WERI-Rb-1 (cell line): ENCODE measurements at regions not wholly inside any gene's neighbourhood (a gene's known extent, or its start where the extent isn't known, plus 50 kb on each side); places are given as distances from the start of the nearest gene placed in this dataset.

Experiments
- DNase-seq: peaks from one replicate; pipeline ENCODE4 v3.0.0-alpha.2; 2020
- H3K27ac ChIP-seq: fragments of 250-450 bp; sonication (Bioruptor Pico); 2 replicates; pipeline ENCODE4 v1.5.1; 2020; ENCODE audit warnings: mild to moderate bottlenecking, moderate library complexity
- H3K27me3 ChIP-seq: fragments of 250-450 bp; sonication (Bioruptor Pico); 2 replicates; pipeline ENCODE4 v1.5.1; 2021; ENCODE audit warnings: mild to moderate bottlenecking, low read depth, moderate library complexity; ENCODE audit not compliant: insufficient read depth, severe bottlenecking
- H3K36me3 ChIP-seq: fragments of 250-450 bp; sonication (Bioruptor Pico); 2 replicates; pipeline ENCODE4 v1.5.1; 2020; ENCODE audit warnings: mild to moderate bottlenecking, moderate library complexity
- H3K4me3 ChIP-seq: 2 replicates; pipeline ENCODE4 v1.5.1; 2011; ENCODE audit warnings: low read depth, mild to moderate bottlenecking, control low read depth, low read length
- H3K9me3 ChIP-seq: fragments of 250-450 bp; sonication (Bioruptor Pico); 2 replicates; pipeline ENCODE4 v1.5.1; 2021; ENCODE audit warnings: mild to moderate bottlenecking, moderate library complexity; ENCODE audit not compliant: severe bottlenecking
- TF ChIP-seq, protein P1 (sequence below): IDR thresholded peaks from 2 replicates; pipeline ENCODE4 v1.5.1; 2011; ENCODE audit warnings: low read depth, mild to moderate bottlenecking, control low read depth, inconsistent platforms, low read length

DNA sequence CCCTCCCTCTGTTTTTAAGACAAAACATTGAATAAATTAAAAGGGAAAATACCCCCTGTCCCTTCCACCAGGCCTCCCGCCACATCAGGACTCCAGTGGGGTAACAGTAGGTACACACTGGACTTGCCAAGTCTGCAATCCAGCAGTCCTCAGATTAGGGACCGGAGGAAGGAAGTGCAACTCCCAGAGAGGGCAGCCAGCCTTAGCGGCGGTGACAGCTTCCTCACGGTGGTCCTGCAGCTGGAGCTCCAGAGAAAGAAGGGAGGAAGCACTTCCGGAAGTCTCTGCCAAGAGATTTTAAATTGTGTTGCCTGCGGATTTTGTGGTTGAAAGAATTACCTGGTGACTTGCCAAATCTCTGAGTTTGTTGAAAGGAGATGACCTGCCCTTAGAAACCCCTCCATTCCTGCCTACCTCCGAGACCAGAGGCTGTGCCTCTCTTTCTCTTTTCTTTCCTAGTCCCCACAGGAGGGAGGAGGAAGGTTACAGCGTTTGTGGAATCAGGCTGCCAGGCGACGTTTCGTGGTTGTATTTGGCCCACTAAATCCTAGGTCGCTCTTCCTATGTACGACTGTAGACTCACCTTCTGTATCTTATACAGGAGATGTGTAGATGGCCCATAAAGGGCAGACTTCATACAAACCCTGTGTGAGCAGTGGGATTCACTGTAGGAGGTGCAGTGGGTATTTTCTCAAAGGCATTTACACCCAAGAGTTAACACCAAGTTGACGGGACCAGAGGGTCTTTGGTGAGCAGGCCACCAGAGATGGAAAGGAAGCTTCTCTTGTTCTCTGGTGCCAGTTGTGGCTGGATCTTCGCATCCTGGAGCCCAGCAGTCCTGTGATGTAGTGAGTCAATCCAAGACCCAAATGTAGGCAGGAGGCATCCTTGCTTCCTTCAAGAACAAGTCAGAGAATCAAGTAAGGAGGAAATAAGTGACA is 77.9 kb downstream of the INSIG1 start:
- Histone ChIP-seq H3K27ac (no peak overlapping the region), H3K36me3 (no peaks in the 10 kb centered on the region), H3K4me3 (no peak overlapping the region), H3K9me3 (no peaks in the 10 kb centered on the region), H3K27me3 (peaks cover 76% of the 10 kb centered on the region)
- TF ChIP-seq, protein P1, sequence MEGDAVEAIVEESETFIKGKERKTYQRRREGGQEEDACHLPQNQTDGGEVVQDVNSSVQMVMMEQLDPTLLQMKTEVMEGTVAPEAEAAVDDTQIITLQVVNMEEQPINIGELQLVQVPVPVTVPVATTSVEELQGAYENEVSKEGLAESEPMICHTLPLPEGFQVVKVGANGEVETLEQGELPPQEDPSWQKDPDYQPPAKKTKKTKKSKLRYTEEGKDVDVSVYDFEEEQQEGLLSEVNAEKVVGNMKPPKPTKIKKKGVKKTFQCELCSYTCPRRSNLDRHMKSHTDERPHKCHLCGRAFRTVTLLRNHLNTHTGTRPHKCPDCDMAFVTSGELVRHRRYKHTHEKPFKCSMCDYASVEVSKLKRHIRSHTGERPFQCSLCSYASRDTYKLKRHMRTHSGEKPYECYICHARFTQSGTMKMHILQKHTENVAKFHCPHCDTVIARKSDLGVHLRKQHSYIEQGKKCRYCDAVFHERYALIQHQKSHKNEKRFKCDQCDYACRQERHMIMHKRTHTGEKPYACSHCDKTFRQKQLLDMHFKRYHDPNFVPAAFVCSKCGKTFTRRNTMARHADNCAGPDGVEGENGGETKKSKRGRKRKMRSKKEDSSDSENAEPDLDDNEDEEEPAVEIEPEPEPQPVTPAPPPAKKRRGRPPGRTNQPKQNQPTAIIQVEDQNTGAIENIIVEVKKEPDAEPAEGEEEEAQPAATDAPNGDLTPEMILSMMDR = no peak
- DNase-seq = no peak

GRCh38 chr7:155377071-155377837 is 79.6 kb downstream of the INSIG1 start:
- H3K9me3 ChIP-seq = no peaks in the 10 kb centered on the region
- no peaks in the 10 kb centered on the region for H3K36me3 ChIP-seq
- no peak overlapping the region for H3K4me3 ChIP-seq
- no peak for DNase-seq
- TF ChIP-seq, protein P1 = no peak
- peaks cover 93% of the 10 kb centered on the region for H3K27me3 ChIP-seq
- H3K27ac ChIP-seq = no peak overlapping the region

GRCh38 chr7:155377838-155378579 is 79.9 kb upstream of the EN2 start:
- peaks cover 100% of the 10 kb centered on the region for H3K27me3 ChIP-seq
- TF ChIP-seq, protein P1 = no peak

DNA sequence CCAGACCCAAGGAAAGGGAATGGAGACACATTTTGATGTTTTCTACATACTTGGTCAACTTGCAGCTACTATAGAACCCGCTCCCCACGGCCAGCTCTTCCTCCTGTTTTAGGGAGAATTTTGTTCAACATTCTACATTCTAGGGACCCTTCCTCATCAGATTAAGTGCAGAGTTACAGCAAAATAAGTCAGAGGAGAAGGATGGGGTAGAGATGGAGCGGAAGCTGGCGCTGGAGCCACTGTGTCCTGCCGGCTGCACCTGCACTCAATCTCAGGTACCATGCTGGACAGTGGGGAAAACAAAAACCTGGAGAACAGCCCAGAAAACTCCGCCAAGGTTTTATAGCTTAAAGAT is 79.4 kb upstream of the EN2 start:
- TF ChIP-seq, protein P1 = no peak
- Histone ChIP-seq H3K27me3 (peaks cover 100% of the 10 kb centered on the region), H3K4me3 (no peak overlapping the region), H3K27ac (no peak overlapping the region), H3K36me3 (no peaks in the 10 kb centered on the region), H3K9me3 (no peaks in the 10 kb centered on the region)
- DNase-seq = no peak

More at GRCh38 chr7:155377838-155378579, 79.9 kb upstream of the EN2 start:
- no peak overlapping the region for H3K27ac ChIP-seq
- no peak overlapping the region for H3K4me3 ChIP-seq
- H3K36me3 ChIP-seq = no peaks in the 10 kb centered on the region
- peak; percentile 58 for DNase-seq
- H3K9me3 ChIP-seq = no peaks in the 10 kb centered on the region

DNA sequence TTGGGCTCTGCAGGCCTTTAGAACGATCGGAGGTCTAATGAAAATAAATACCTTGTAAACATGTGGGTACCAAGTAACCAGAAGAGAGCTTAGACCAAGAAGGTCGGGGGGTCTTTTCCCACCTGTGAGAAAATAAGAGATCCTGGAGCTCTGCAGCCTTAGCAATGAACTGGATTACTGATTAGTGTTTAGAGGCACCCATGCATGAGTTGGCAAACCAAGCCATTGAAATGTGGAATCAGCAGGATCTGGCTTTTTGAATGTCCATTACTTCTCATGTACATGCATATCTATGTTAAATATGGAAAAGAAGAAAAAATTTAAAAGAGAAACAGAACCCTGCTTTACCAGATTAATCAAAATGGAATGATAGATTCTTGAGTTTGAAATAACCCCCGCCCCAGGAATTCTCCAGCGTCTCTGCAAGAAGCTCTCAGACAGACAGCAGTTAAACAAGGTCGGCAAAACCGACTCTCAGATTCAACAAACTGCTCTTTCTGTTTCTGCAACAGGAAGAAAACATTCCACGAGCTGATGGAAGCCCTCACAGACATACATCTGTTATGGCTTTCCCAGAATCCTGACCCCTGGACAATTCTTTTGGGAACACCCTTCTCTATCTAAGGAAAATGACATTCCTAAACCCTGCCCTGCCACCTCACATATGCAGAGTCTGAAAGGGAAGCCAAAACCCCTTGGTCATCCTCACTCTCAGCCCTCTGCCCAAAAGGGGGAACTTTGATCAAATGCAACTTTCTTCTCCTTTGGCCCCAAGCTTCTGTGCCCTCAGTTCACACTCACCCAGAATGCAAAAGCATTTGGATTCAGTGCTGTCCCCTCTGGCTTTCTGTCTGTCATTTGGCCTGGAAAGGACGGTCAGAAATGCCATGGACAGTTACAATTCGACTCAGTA is 78.7 kb upstream of the EN2 start:
- Histone ChIP-seq H3K27ac (no peak overlapping the region), H3K9me3 (no peaks in the 10 kb centered on the region), H3K4me3 (no peak overlapping the region), H3K36me3 (no peaks in the 10 kb centered on the region), H3K27me3 (peaks cover 100% of the 10 kb centered on the region)
- TF ChIP-seq, protein P1 = no peak
- DNase-seq = no peak
